G401.6 (cell line): ENCODE measurements at regions not wholly inside any gene's neighbourhood (a gene's known extent, or its start where the extent isn't known, plus 50 kb on each side); places are given as distances from the start of the nearest gene placed in this dataset.
"Not testable (repeated sequence)": the region's sequence is repeated elsewhere in the genome, so short reads cannot be mapped to it uniquely, and the experiment has no call there.

Experiments
- FAIRE-seq: peaks from 2 replicates; lab custom pipeline; 2012; peaks lifted over from hg19 to GRCh38; lab: Jason Lieb, UNC

DNA sequence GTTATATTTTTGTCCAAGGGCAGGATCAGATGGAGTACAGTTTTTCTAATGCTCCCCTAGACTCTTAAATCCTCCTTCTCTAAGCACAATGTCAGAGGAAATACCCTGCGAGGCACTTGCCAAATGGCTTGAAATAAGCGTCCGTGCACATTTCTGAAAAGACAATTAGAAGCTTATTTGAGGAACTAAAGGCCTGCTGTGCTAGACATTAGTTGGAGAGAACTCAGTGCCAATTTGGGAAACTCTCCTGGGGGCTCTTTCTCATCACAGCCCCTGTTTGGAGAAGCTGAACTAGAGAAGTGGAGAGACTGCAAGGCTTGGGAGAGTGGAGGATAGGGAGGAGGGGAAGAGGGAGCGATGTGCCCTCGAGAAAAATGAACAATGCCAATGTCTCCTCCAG is 247.6 kb upstream of the C2CD4B start:
- FAIRE-seq = no peak

DNA sequence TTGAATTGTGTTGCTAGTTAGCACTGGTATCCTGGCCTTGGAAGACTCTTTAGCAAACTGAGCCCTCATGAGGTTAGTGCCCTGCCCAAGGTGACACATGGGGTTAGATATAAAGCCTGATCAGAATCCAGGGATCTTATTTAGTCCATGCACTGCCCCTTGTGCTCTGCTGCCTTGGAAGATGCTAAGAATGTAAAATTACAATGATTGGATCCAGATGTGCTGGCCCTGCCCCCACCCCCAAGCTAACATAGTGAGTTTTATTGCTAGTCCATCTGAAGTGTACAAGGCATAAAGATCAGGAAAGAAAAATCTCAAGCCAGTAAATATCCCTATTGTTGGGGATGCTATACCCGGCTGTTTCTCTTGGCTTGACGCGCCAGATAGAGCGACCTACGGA is 248.1 kb upstream of the C2CD4B start:
- no peak for FAIRE-seq

DNA sequence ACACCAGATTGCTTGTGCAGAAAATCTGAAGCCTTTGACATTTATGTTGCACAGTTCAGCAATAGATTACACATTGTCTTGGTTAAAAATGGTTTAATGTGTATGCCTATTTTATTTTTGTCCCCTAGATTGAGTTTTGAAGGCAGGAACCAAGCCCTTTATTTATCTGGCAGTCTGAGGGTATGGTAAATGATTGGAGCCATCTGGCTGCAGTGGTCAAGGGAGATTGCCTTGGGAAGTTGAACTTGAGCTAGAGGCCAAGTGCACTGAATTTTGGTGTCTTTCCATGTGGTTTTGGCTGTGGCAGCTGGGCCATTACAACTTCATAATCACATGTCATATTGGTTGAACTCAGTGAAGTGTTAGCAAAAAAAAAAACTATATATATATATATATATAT is 248.7 kb upstream of the C2CD4B start:
- FAIRE-seq = no peak

DNA sequence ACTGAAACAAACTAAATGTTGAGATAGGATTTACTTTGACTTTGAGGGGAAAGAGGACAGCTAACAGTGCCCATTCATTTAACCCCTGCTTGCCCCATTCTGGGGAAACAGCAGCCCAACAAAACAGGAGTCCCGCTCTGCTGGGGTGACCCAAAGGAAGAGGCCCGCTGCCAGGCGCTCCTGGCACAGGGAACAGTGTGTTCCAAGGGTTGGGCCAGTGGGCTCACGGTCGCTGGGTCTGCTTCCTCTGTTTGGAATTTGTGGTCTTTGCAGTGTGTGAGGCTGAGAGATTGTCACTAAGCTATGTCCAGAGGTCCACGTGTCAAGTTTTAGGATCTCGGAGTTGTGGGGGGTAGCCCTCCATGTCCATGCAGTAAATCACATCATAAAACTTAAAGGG is 250.4 kb upstream of the C2CD4B start:
- no peak for FAIRE-seq

DNA sequence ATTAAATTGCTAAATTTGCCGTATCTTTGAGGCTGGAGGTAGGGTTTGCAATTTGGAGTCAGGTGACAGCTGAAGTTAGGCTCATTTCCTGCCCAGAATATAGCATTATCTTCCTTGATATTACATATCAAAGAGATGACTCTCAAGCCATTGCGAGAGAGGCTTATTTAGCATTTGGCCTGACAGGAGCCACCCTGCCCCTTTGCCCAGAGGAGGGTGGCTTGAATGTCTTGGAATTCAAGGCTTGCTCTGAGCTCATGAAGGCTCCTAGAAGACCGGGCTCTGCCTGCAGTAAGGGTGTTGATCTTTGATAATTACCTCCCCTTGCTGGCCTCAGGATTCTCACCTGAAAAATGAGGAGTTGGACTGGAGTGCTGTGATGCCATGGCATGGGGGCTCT is 251.4 kb upstream of the C2CD4B start:
- FAIRE-seq = no peak

DNA sequence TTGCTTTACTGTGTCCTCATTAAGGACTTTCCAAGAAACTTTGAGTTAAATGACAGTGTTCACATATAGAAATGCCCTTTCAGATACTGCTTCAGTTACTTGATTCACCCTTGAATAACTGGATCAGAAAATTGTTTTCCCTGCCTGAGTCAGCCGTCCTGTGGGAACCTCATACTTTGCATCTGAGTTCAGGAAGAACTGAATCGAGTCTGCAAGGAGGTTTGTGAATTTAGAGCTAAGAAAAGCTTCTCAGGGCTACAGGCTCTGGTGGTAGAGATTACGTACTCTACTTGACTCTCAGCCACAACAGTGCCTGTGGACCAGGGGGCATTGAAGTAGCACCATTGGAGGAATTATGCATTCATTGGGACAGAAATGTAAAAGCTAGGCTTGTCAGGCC is 252.4 kb upstream of the C2CD4B start:
- no peak for FAIRE-seq

DNA sequence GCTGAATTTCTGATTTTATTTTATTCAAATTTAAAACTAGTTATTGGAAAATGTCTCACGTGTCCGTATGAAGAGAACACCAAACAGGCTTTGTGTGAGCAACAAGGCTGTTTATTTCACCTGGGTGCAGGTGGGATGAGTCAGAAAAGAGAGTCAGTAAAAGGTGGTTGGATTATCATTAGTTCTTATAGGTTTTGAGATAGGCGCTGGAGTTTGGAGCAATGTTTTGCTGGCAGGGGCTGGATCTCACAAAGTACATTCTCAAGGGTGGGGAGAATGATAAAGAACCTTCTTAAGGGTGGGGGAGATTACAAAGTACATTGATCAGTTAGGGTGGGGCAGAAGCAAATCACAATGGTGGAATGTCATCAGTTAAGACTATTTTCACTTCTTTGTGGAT is 253.4 kb upstream of the C2CD4B start:
- not testable (repeated sequence) for FAIRE-seq

DNA sequence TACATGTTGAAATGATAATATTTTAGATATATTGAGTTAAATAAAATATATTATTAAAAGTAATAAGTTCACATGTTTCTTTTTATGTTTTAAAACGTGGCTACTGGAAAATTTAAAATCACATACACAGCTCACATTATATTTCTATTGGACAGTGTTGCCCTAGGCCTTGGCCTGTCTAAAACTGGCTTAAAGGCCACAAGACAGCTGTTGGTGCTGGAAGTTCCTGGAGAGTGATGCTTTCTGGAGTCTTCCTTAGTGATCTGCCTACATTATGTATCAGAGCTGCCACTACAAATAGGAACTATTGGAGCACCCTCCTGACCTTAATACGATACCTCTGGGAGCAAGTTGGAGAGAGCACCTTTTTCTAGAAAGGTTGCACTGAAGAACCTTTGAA is 254.1 kb upstream of the C2CD4B start:
- FAIRE-seq = no peak

DNA sequence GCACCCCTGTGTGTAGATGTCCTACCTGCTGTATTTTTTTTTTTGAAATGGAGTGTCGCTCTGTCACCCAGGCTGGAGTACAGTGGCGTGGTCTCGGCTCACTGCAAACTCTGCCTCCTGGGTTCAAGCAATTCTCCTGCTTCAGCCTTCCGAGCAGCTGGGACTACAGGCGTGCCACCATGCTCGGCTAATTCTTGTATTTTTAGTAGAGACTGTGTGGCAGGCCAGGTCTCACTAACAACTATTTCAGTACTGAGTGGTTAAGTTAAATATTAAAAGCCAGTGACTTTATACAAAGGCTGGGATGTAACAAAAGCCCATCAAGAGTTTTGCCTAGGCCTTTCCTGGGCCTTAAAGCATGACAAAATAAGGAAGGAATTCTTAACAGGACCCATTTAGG is 255.3 kb upstream of the C2CD4B start:
- FAIRE-seq = not testable (repeated sequence)

DNA sequence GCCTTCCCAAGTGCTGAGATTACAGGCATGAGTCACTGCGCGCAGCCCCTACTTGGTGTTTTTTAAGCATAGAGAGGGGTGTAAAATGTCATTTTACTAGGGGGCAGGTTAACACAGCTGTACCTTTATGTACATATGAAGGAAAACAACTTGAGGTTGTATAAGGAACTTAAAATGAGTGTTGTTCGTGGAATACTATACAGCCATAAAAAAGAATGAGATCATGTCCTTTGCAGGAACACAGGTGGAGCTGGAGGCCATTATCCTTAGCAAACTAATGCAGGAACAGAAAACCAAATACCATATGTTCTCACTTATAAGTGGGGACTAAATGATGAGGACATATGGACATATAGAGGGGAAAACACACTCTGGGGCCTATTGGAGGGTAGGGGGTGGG is 256.2 kb upstream of the C2CD4B start:
- no peak for FAIRE-seq

DNA sequence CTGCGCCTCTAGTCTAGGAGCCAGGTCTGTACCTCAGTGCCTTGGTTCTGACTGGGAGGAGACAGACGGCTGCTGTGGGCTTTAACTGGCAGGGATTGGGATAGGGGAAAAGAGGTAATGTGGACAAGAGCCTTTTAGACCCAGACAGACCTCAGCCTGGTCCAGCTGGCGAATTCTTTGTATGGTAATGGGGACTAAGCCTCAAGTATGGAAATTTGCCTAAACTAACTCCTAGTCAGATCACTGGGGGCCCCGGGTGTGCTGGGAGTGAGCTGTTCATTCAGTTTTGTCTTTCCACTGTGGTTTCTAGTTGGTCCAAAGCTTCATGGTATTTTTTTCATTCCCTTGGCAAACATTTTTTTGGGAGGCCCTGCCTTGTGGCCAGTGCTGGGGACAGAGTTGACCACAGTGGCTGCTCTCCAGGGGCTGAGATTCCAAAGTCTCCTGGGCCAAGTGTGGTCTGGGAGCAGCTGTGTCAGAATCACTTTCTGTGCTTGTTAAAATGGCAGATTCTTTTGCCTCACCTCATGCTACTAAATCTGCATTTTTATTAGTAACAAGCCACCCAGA is 261.4 kb upstream of the C2CD4B start:
- FAIRE-seq = no peak

DNA sequence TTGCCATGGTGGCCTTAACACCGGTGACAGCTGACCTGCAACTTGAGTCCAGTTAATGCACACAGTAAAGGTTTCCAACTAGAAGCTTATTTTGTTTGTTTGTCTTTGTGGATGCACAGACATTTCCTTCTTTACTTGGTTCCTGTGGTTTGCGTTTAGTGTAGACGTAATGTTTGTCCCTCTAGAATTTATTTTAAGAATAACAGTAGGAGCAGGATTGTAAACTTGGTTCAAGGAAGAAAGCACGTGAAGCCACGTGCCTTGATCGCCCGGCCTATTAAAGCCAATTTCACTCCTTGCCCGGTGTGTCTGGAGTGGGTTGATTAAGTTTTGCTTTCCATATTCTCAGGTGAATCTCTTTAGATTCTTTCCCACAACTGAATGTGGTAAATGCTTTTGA is 263.2 kb upstream of the C2CD4B start:
- no peak for FAIRE-seq

DNA sequence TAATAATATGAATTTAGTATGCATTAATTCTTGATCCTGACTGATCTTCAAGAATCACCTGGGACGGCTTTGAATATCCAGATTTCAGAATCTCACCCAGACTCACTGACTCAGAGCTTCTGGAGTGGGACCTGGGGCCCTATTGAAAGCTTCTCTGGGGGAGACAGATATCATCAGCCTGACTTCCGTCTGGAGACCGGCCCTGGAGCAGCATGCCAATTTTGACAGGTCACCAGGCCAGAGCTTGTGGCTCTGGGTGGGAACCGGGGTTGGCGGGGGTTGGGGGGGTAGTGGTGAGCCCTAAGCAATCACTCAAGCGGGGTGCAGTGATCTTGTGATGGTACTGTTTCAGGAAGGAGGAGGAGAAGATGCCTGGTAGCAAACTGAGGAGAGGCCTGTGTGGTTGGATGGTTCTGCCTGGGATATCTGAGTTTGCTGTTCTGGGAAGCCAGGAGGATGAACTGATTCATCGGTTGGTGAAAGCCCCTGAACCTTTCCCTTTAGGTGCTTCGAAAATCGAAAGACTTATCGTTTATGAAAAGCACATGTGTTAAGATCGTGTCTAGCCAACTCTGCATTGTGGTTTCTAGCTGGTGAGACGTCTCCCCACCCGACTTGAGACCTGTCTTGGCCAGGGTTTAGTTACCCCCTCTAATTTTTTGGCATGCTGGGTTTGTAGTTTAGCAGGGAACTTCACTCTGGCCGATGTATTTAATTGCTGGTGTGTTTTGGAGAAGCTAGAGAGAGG is 263.9 kb upstream of the C2CD4B start:
- no peak for FAIRE-seq

DNA sequence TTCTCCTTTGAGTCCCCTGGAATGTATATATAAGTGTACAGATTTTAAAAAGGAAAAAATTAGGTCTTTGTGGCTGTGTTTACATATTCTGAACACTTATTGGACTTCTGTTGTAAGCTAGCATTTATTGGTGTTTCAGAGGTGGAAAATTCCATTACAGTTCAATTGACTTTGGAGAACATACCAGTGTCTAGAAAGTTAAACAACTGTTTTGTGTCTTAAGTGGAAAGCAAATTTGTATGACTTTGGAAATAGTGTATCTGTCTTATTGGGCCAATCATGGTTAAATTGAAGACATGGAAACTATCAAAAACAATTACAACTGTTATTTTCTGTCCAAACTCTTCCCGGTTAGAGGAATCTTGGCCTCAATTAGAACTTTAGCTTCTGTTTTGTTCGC is 265.0 kb upstream of the C2CD4B start:
- FAIRE-seq = no peak

DNA sequence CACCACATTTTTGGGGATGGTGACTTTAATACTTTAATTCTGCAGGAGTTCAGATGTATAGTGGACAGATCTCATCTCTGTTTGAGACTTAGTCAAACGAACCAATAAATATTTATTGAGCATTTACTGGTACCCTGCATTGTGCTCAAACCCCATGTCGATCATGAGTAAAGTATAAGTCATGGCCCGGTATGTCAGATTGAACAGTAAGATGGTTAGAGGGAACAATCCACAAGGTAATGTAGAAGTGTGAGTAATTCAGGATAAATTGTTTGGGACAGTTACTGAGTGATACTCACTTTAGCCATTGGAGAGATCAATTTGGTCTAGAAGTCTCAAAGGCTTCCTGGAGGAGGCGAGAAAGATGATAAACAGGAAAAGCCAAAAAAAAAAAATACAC is 265.5 kb upstream of the C2CD4B start:
- FAIRE-seq = no peak

DNA sequence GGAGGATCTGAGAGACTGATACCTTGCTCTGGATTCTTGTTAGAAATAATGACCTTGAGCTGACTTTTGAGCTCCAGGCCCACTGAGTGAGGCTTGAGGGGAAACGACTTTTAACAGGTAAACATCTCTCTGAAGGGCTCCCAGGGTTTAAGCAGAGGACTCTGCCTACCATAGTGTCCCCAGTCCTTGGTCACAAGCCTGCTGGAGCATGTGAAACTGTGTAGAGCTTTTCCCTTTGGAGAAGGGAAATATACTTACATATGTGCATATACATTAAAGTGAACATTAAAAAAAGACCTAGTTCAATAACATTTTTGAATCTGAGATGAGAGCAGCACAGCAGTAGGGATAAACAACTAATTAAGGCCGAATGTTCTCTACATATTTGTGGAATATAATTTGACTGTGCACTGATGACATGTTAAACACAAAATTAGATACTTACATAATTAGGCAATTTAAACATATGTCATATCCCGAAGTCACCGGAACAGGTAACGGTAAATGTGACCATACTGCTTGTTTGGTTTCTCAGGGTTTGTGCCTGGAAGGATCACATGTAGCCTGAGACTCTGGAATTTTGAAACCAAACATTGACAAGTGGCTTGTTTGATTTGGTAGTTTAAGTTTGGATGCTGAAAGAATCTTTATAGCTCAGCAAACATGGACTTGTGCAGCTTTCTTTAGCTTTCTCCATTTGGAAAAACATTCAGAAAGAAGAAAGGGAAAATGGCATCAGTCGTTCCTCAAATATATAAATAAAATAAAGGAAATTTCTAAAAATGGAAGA is 266.1 kb upstream of the C2CD4B start:
- FAIRE-seq = no peak

DNA sequence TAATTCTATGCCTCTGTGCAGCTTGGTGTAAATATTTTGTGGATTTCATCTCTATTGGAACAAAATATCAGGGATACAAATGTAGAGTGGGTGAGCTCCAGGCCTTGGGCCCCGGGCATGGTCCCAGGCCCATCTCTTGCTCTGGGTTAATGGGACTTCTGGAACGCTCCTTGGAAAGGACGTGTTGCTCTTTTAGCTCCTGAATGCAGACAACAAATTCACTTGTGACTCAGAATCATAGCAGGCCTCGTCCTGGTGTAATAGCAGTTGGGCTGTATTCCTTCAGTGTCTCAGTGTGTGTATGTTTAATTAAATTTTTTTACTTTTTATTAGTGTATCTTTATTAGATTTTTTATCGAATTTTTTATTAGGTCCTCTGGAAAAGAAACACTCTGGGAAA is 266.7 kb upstream of the C2CD4B start:
- no peak for FAIRE-seq

DNA sequence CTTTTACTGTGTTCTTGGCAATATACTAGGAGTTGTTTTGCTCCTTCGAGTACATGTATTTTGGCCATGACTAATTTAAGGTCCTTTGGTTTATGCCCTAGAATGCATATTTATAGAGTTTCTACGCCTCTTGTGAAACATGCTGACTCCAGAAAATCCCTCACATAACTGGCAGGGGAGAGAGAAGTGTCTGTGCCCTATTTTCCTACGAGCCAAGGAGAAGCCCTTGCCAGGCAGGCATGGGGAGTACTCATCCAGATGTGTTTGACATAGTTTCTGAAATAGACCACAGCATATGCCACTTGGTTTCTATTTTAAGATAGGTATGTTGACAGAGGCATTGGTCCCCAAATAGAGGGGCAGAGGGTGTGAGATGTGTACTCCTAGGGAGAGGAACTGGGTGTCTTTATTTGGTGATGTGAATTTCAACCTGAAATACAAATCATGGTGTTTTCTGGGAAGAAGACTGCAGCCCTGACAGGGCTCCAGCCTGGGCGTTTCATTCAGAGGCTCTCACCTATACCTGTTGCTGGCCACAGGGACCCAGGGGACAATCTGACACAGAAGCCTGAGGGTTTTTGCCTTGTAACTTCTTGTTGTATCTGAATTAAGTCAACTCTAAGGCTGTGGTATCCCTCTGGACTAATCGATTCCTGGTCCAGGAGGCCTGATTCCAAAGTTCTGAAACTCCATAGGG is 267.8 kb upstream of the C2CD4B start:
- no peak for FAIRE-seq

DNA sequence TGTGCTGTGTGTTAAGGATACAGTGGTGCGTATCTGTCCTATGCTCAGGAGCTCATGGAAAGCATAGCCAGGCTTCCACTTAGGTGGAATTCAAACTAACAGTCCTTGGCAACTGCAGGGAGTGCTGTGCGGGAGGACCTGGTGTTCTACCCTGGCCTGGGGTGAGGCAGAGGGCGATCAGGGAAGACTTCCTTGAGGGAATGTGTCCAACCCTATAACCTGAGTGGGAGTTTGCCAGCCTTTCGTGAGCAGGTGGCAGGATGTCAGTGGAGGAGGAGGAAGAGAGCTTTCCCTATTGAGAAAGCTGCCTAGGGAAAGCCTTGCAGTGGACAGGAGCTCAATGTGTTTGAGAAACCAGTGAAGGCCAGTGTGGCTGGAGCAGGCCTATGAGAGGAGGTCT is 271.1 kb upstream of the C2CD4B start:
- no peak for FAIRE-seq

DNA sequence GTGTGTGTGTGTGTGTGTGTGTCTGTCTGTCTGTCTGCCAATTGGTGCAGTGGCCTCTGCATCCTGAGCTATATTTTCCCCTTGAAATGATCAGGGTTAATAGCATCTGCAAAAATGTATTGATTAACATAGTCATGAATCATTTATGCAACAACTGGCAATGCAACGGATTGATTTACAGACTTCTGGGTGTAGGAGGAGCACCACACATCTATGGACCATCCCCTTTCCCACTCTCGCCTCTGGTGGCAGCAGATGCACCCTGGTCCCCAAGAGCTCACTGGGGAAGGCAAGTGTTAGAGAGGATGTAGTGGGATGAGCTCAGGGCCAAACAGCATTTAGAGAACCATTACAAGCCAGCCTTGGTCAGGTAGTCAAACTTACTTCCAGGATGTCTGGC is 272.7 kb upstream of the C2CD4B start:
- FAIRE-seq = no peak

DNA sequence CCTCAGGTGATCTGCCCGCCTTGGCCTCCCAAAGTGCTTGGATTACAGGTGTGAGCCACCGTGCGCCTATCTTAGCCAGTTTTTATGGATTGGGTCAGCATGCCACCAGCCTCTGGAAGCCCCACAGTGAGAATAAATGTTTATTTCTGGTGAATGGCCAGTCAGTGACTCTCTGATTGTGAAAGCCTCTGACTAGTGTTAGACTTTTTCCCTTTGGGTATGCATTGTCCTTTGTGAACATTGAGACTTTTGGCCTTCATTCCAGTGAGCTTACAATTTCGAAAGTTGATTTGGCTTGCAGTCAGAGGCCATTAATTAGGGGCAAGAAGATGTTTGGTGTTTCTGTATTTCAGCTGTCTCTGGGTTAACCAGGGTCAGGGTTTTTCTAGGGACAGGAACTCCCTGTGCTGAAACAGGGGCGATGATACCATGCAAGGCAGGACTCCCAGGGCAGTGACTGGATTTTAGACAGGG is 274.5 kb upstream of the C2CD4B start:
- no peak for FAIRE-seq

DNA sequence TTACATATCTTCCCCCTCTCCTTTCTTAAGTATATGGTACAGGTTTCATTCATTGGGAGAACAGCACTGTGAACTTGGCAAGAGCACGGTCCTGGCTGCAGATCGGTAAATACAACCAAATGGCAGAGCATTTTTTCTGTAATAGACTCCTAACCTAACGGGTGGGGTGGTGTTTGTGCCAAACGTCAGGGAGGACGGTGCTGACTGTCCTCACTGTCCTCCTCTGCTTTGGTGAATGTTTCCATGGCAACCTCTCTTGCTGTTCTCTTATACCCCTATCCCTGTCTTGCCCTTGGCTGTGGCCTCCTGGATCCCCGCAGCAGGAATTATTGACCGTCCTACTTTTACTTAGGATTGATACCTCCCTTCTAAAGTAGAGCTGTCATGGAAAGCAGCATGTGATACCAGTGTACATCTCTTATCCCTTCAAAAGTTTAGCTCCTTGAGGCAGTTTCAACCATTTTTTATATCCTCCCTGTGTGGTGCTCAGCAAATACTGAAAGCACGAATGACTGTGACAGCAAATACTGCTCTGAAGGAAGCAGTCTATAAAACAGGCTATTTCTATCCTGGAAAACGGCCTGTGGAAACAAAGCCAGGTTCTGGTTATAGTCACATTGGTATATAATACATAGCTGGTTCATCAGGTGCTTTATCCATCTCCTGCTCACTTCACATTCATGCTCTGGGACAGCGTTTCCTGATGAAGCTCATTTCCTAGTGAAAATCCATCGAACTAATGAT is 275.4 kb upstream of the C2CD4B start:
- no peak for FAIRE-seq
